ENCODE measurements at regions not wholly inside any gene's neighbourhood (a gene's known extent, or its start where the extent isn't known, plus 50 kb on each side); places are given as distances from the start of the nearest gene placed in this dataset.
"Not testable (repeated sequence)": the region's sequence is repeated elsewhere in the genome, so short reads cannot be mapped to it uniquely, and the experiment has no call there.

GRCh38 chr3:139225548-139225947 lies 118.3 kb upstream of the MRPS22 start:
- DNase-seq (ENCODE audit: low read depth), result peak; percentile 24
- TF ChIP-seq CTCF (IDR thresholded peaks at IDR 0.05; ENCODE audit: low read depth, low read length, missing control alignments), result no peak
- no peak overlapping the region for H3K4me3 ChIP-seq (ENCODE audit: low read depth, low read length)
- in situ Hi-C loops (cut with HindIII; ENCODE audit: low sequenced_read_pairs), result no loop called here

GRCh38 chr3:139226731-139227130 lies 117.1 kb upstream of the MRPS22 start:
- TF ChIP-seq CTCF (IDR thresholded peaks at IDR 0.05; ENCODE audit: low read depth, low read length, missing control alignments), result no peak
- H3K4me3 ChIP-seq (ENCODE audit: low read depth, low read length), result no peak overlapping the region
- in situ Hi-C loops (cut with HindIII; ENCODE audit: low sequenced_read_pairs), result no loop called here
- no peak for DNase-seq (ENCODE audit: low read depth)

DNA sequence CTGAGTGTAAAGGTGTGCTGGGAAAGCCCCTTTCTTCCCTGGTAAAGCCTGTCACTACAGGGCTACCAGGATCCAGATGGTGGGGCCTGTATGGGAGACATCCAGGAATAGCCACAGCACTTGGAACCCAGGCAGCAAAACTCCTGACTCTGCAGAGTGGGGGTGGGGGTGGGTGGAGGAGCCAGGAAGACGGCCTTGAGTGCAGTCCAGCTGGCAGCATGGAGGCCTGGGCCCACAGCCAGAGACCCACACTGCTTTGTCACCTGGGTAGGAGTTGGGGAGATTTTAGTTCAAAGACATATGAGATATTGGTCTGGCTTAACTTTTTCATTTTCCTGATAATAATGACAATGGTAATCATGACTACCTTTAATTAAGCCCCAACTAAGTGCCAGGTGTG lies 116.7 kb upstream of the MRPS22 start:
- TF ChIP-seq CTCF (IDR thresholded peaks at IDR 0.05; ENCODE audit: low read depth, low read length, missing control alignments), result no peak
- no peak overlapping the region for H3K4me3 ChIP-seq (ENCODE audit: low read depth, low read length)
- in situ Hi-C loops (cut with HindIII; ENCODE audit: low sequenced_read_pairs), result no loop called here
- DNase-seq (ENCODE audit: low read depth), result no peak

DNA sequence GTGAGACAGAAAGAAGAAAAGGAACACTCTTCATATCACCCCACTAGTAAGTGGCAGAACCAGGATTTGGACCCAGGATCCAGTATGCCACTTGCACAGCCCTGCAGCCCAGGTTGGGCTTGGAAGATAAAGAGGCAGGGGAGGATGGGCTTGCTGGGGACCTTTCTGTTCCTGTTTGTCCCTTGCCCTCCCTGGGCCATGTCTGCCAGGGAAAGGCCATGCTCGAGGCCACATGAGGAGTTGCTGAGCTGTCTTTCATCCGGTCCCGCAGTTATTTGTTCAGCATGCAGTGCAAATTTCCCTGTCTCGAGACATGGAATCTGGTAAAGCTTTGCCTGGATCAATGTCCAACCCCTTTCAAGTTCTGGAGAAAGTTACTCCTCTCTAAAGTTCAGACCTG lies 116.0 kb upstream of the MRPS22 start:
- in situ Hi-C loops (cut with HindIII; ENCODE audit: low sequenced_read_pairs), result no loop called here
- no peak for TF ChIP-seq CTCF (IDR thresholded peaks at IDR 0.05; ENCODE audit: low read depth, low read length, missing control alignments)
- no peak overlapping the region for H3K4me3 ChIP-seq (ENCODE audit: low read depth, low read length)
- DNase-seq (ENCODE audit: low read depth), result no peak

DNA sequence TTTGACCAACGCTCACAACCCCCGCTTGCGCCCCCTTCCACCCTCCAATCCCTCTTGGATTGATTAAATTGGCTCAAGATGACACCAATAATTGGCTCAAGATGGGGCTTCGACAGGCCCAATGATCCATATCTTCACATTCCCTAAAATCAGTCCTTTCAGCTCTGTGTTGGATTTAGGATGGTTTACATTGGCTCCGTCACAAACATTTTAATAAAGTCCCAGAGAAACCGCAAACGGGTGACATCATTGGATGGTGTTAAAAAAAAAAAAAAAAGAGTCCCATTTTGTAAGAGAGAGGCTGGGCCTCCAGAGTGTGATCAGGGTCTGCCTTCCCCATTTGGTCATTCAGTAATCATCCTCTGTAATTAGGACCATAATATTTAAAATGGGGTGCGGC lies 113.4 kb upstream of the MRPS22 start:
- TF ChIP-seq CTCF (IDR thresholded peaks at IDR 0.05; ENCODE audit: low read depth, low read length, missing control alignments), result no peak
- in situ Hi-C loops (cut with HindIII; ENCODE audit: low sequenced_read_pairs), result no loop called here

DNA sequence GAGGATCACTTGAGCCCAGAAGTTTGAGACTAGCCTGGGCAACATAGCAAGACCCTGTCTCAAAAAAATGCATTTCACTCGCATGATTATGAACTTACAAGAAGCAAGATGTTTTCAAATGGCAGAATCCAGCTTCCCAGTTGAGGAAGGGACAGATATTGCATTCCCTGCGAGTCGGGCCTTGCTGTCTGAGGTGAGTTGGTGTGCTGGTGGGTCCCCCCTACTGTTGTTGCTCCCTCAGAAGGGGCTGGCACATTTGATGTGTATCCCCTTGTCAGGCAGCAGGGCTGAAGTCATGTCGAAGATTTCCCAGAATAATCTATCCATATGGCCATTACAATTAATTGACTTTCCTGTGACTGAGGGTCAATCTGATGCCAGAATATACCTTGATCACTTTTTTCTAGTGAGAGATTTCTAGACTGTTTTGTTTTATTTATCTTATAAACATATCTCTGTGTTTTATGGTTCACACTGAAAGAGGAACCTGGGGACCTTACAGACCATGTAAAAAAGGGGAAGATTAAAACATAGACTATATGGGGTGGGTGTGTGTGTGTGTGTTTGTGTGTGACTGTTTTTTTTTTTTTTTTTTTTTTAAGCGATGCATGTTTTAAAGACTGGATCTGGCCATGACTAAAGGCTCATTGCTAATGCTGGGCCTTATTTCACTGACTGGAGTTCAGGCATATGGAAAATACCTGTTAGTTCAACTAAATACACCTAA lies 112.1 kb upstream of the MRPS22 start:
- TF ChIP-seq CTCF (IDR thresholded peaks at IDR 0.05; ENCODE audit: low read depth, low read length, missing control alignments), result no peak
- in situ Hi-C loops (cut with HindIII; ENCODE audit: low sequenced_read_pairs), result no loop called here
- no peak for DNase-seq (ENCODE audit: low read depth)
- H3K4me3 ChIP-seq (ENCODE audit: low read depth, low read length), result no peak overlapping the region

More for the DNA sequence above, 113.4 kb upstream of the MRPS22 start:
- H3K4me3 ChIP-seq (ENCODE audit: low read depth, low read length), result no peak overlapping the region
- DNase-seq (ENCODE audit: low read depth), result no peak

- H3K4me3 ChIP-seq (ENCODE audit: low read depth, low read length); DNase-seq (ENCODE audit: low read depth); in situ Hi-C loops (cut with HindIII; ENCODE audit: low sequenced_read_pairs): not testable (repeated sequence)
Observed at GRCh38 chr3:139232341-139232740, 111.5 kb upstream of the MRPS22 start.
